ENCODE measurements at regions not wholly inside any gene's neighbourhood (a gene's known extent, or its start where the extent isn't known, plus 50 kb on each side); places are given as distances from the start of the nearest gene placed in this dataset.

GRCh38 chr2:34997779-34998178 is 1357.8 kb upstream of the CRIM1 start:
- no peaks in the 10 kb centered on the region for H3K27me3 ChIP-seq
- WGBS, 2 donors: 68 to 82% methylated on average over 6 of the region's 6 CpGs
- intact Hi-C loops (cut with DNase I): no loop called here
- no peak for TF ChIP-seq CTCF (IDR thresholded peaks at IDR 0.05)
- H3K27ac ChIP-seq: no peak overlapping the region
- no peaks in the 10 kb centered on the region for H3K36me3 ChIP-seq
- H3K4me1 ChIP-seq: no peaks in the 10 kb centered on the region
- no peak for DNase-seq
- no peak overlapping the region for H3K4me3 ChIP-seq
- no peak for ATAC-seq
- H3K9me3 ChIP-seq: peaks cover 0 to 1% (median 0%) of the 10 kb centered on the region in 11 donors

GRCh38 chr2:34995196-34995595 is 1360.4 kb upstream of the CRIM1 start:
- ATAC-seq: no peak
- intact Hi-C loops (cut with DNase I): no loop called here
- no peak for DNase-seq
- H3K36me3 ChIP-seq: no peaks in the 10 kb centered on the region
- no peak overlapping the region for H3K27ac ChIP-seq
- H3K27me3 ChIP-seq: no peaks in the 10 kb centered on the region
- 30 to 58% methylated on average over 2 of the region's 2 CpGs for WGBS, 2 donors
- H3K4me3 ChIP-seq: no peak overlapping the region
- no peaks in the 10 kb centered on the region for H3K4me1 ChIP-seq
- peaks cover 0 to 5% (median 0%) of the 10 kb centered on the region in 11 donors for H3K9me3 ChIP-seq
- no peak for TF ChIP-seq CTCF (IDR thresholded peaks at IDR 0.05)

- H3K9me3 ChIP-seq: peaks cover 0 to 5% (median 0%) of the 10 kb centered on the region in 11 donors
- H3K36me3 ChIP-seq: no peaks in the 10 kb centered on the region
- no peaks in the 10 kb centered on the region for H3K27me3 ChIP-seq
- DNase-seq (no peak), ATAC-seq (no peak)
- WGBS, 2 donors: 92 to 96% methylated on average over 24 of the region's 24 CpGs
- no peak overlapping the region for H3K27ac ChIP-seq
- no peaks in the 10 kb centered on the region for H3K4me1 ChIP-seq
- no peak for TF ChIP-seq CTCF (IDR thresholded peaks at IDR 0.05)
- intact Hi-C loops (cut with DNase I): no loop called here
- H3K4me3 ChIP-seq: no peak overlapping the region
Measured at GRCh38 chr2:34991508-34992274, 1363.9 kb upstream of the CRIM1 start.

DNA sequence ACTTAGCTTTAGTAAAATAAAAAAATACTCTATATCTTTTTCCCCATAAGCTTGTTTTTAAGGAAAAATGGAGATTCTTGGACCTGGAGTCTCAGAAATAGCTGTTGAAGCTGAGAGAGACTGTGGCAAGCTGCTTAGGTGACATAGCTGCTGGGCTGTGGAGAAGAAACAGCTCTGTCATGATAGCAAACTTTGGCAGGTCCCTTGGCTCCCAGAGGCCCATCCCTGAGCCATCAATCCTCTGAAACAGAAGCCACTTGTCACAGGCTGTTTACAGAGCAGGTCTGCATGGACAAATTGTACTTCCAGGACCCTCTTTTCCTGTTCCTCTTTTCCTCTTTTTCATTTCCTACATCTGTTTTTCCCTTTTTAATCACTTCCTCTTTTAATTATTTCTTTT is 1370.1 kb upstream of the CRIM1 start:
- DNase-seq (no peak), ATAC-seq (no peak)
- TF ChIP-seq CTCF (IDR thresholded peaks at IDR 0.05): no peak
- Histone ChIP-seq H3K27me3 (no peaks in the 10 kb centered on the region), H3K4me3 (no peak overlapping the region), H3K4me1 (no peaks in the 10 kb centered on the region), H3K9me3 (peaks cover 0 to 29% (median 0%) of the 10 kb centered on the region in 11 donors), H3K27ac (no peak overlapping the region), H3K36me3 (no peaks in the 10 kb centered on the region)
- intact Hi-C loops (cut with DNase I): no loop called here

Data from heart right ventricle (tissue), 16 donors.